GM19397 (cell line): ENCODE measurements at regions not wholly inside any gene's neighbourhood (a gene's known extent, or its start where the extent isn't known, plus 50 kb on each side); places are given as distances from the start of the nearest gene placed in this dataset.
"Not testable (repeated sequence)": the region's sequence is repeated elsewhere in the genome, so short reads cannot be mapped to it uniquely, and the experiment has no call there.

Source experiments
- ATAC-seq: cut with Tn5 transposase; IDR thresholded peaks from one replicate; pipeline ENCODE4 v1.9.1; 2021; ENCODE audit warnings: mild to moderate bottlenecking, moderate library complexity; ENCODE audit not compliant: unreplicated experiment

DNA sequence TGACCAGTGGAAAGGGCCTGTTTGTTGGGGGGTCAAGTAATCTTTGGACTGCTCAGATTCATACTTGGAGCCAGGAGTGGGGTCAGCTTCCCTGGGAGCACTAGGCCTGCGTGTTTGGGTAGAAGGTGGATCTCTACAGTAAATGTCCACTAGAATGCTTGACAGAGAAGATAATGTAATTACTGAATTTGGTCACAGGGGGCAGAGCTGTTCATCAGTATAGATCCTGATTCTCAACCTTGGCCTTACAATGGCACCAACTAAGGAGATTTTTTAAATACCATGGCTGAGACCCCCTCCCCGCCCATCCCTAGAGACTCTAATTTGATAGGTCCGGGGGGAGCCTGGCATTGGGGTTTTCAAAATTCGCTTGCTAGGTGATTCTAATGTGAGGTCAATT lies 217.5 kb upstream of the PLXNA2 start:
- ATAC-seq: no peak

DNA sequence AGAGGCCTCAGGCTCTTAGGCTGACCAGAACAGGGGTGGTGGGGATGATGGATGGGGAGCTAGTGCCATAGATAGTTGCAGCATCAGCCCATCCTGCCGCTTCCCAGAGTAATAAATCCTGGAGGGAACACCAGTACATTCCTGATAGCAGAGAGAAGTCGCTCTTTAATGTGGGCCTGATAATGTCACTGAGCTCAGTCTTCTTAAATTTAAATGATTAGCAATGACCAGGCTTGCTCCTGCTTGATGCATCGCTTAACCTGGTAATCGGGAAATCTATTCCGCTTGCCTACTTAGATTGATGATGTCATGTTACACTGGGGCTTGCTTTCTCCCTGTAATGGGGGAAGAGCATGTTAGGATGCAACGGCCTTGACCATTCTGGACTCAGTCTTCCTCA lies 218.6 kb upstream of the PLXNA2 start:
- ATAC-seq: no peak

DNA sequence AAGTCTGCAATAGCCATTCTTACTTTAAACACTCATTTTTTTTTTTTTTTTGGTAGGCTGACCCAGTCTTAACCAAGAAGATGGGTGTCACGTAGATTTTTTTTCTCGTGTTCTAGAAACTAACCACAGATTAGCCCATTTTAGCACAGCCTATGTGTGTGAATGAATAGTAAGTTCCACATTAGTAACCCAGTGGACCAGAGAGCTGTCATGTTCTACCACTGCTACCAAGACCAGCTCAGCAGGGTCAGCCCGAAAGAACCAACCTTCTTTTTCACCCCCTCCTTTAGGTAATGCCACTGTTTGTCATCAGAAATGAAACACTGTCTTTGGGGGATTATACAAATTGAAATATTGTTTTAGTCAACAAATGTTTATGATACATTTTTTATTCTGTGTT lies 221.1 kb upstream of the PLXNA2 start:
- ATAC-seq: no peak

DNA sequence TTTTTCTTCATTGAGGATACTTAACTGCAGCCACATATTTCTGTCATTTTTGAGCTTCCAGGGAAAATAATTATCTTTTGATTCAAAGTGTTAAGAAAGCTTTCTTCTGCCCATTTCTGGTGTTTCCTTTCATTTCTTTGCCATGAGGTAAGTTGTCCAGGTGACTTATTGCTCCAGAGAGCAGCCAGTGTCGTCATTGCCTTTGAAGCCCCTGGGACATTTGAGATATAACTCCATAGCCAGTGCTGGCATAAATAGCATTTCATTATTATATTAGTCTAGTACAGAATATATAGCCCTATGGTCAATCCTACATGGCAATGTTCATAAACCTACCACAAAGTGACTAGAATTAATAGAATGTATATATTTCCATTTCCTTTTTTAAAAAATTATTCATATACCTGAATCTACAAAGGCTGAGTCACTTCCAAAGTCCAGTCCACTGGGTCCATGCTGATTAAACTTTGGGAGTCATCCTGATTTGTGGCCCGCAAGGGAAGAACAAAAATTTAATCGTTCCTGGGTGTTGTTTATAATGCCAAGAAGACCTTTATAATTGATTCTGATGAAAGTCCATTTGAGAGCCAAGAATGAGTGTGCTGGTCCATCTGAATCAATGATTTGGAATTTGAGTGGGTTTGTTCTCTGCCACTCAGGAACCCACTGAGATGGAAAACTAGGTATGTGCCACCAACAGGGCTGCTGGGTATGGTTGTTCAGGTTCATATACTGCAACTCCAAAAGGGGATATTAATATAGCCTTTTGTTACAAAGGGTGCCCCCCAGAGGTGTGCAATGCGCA lies 221.8 kb upstream of the PLXNA2 start:
- ATAC-seq: no peak

DNA sequence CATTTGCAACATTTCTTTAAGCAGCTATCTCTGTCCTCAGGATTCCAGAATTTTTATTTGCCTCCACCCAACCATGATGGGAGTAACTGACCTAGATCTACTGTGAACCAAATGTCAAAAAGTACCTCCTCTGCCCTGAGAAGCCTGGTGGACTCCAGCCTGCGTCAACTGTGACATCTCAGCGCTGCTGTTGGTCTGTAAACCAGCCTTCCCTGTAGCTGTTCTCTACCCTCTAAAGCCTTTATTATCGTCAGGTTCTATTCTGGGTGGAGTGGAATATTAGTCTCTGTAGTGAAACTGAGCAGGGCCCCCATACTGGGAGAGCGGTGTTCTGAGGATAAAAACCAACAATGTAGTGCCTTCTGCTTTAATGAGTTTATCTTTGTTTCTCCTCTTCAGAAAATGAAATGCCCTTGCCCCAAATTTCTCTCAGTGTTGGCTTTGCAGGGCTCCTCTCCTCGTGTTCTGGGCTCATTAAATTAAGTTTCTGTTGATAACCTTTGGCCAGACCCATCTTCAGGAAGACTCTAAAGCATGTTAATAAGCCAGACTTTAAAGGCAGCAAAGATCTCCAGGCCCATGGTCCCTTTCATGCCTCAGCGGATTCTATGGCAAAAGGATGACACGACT lies 223.1 kb upstream of the PLXNA2 start:
- no peak for ATAC-seq

DNA sequence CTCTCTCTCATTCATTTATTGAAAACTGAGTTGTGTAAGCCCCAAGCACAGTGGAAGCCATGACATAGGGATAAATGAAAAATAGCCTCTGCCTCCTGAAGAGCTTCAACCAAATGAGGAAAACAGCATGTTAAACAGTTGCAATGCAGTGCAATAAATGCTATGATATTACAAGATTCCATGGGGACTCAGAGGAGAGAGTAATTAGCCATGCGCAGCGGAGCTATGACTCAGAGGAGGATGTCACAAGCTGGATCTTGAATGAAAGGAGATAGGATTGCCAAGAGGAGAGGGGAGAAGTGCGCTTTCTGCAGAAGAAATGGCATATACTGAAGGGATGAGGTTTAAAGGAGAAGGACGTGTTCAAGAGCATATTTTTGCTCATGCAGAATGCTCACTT lies 231.3 kb upstream of the PLXNA2 start:
- no peak for ATAC-seq

DNA sequence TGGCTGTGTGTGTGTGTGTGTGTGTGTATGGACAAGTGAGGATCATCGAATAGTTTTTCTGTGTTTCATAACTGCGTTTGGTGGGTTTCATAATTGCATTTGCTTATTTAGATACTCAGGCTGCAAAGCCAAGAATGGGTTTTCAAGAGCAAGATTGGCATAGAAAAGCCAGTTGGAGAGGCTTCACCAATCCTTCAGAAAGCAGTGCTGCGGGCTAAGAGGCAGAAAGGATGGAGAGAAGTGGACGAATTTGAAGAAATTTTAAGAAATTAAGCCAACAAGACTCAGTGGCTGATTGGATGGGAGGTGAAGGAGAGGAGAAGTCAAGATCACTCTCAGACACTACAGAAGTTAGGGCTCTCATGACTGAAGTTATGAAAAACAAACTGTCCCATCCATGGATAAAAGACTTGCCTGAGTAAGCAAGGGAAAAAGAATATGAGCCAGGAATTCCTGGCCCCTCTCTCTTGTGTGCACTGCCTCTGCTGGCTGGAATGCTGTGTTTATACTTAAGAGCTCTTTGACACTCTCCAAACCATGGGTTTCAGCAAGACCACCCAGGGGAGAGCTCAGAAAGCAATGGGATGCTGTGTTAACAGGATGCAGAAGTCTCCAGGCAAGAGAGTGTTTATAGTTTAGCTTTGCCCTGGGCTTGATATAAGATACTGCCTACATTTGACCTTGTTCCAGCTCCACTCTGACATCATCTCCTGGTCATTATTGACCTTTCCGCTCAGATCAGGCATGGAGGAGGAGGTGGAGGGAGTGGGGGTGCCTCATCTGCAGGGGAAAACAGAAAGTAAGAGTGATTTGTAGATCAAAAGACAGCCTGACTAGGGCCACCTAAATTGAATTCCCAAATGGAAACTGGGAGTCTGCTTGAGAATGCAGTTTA lies 232.0 kb upstream of the PLXNA2 start:
- no peak for ATAC-seq

DNA sequence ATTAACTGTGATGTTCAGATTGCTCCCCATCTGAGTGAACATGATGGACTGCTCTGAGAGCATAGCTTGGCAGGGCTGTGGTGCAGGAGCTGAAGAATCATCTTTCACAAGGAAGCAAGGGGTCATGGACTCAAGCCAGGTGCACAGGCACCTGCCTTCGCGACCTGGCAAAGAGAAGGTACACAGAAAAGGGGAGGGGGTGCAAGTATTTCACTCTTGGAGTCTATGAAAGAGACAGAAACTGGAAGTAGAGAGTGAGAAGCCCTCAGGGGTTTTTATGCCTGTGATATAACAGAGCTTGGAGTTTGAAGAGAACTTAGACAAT lies 232.6 kb upstream of the PLXNA2 start:
- ATAC-seq: no peak

DNA sequence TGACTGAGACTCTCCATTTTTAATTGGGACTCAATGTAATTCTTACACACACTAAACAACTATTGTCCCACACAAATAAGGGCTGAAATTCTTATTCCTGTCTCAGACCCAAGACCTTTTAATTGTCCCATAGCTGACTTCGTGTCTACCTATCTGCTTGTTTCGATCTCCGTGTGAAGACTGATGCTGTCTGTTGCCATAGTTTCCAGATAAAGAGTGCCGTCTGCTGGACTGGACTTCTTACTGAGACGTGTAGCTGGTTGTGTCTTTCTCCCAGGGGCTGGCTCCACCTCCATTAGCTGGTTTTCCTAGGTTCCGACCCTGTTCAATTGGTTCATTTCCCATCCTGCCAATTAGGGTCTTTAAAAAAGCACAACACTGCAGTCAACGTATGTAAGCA lies 235.3 kb upstream of the PLXNA2 start:
- ATAC-seq: no peak

DNA sequence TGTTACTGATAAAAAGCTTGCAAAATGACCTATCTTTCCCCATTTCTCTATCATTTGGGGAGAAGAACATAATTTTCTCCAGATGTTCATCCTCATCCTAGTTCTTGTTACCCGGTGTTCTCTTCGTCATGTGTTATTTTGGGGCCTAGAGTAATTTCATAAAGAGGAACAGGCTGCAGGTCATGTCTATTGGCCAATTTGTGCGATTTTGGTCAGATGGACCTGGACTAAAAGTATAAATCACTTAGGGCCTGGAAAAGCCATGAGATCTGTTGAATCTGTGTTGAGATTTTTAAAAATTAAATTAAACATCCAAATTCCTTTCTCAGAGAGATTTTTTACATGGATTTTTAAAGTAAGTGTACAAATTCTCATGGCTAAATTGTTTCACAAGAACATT lies 241.3 kb upstream of the PLXNA2 start:
- ATAC-seq: no peak

DNA sequence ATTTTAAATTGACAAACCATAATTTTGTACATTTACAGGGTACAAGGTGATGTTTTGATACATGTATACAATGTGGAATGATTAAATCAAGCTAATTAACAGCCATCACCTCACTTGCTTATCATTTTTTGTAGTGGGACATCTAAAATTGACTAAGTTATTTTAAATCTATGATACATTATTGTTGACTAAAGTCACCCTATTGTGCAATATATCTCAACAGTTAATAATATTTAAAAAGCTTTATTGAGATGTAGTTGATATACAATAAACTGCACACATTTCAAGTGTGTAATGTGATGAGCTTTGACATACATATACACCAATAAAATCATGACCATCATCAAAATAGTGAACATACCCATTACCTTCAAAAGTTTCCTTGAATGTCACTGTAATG lies 242.5 kb upstream of the PLXNA2 start:
- ATAC-seq: no peak

DNA sequence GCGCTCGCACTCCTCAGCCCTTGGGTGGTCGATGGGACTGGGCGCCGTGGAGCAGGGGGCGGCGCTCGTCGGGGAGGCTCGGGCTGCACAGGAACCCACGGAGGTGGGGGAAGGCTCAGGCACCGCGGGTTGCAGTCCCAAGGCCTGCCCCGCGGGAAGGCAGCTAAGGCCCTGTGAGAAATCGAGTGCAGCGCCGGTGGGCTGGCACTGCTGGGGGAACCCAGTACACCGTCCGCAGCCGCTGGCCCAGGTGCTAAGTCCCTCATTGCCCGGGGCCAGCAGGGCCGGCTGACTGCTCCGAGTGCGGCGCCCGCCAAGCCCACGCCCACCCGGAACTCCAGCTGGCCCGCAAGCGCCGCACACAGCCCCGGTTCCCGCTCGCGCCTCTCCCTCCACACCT lies 244.2 kb upstream of the PLXNA2 start:
- ATAC-seq: not testable (repeated sequence)

DNA sequence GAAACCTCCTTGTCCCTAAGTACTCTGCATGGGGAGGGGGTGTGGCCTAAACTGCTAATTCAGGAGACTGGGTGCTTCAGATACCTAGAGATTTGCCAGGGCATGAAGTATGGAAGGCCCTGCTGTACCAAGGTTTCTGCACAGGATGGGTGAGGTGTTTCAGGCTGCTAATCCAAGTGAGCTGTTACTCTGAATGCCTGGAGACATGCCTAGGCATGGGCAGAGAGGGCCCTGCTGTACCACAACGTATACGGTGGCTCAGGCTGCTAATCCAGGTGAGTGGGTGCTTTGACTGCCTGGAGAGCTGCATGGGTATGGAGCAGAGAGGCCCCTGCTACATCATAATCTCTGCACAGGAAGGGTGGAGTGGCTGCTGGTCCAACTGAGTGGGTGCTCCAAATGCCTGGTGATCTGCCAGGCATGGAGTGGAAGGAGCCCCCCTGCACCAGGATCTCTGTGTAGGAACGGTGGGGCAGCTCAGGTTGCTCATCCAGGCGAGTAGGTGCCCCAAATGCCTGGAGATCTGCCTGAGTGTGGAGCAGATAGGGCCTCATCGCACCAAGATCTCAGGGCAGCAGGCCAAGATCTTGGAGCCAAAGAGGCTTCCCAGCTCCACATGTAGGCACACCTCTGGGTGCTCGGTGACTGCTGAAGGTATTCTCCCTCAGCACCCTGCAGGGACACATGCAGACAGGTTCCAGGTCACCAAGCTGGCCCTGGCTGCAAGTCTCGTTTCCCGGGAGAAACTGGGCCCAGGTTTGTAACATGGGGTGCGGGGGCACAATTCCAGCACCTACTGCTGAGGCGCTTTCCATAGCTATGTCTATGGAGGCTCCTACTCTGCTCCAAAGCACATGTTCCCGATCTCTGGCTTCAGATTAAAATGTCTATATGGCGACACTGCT lies 252.5 kb upstream of the PLXNA2 start:
- ATAC-seq: no peak

DNA sequence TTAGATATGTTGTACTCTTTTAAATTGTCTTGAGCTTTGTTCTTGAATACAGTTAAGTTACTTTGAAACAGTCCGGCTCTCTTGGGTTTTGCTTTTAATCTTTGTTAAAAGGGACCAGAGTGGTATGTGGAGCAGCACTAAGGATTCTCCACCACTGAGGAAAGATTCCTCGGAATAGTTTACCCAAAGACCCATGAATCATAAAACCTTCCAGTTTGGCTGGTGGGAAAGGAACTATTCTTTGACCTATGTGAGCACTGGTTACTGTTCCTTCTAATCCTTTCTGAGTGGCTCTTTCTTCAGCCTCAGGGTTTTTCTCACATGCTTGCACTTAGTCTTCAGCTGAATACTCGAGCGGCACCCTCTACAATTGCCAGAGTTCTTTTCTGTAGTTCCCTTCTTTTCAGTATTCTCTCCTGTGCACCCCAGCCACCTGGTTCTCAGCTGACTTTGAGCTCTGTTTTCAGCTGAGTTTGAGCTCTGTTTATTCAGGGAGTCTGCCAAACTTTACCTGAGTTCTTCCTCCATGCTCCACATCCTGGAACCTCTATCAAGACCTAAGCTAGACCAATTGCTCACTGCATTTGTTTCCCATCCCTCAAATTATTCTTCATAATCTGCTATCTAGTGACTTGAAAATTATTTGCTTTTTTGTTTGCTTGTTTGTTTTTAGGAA lies 253.8 kb upstream of the PLXNA2 start:
- ATAC-seq: no peak

DNA sequence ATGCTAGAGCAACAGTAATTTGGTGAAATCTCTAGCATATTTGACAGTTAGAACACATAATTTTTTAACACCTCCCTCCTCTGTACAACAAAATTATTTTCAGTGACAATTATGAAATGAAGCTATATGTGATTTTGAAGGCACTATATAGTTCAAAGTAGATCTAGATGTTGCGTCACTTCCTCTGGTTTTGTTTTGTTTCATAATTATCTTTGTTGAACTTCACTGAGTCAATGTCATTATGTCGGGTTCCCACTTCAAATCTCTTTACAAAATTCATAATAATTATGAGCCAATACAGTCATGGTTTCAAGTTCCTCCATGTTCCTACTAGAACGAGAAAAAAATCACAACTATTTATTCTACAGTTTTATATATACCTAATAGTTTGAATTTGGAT lies 254.8 kb upstream of the PLXNA2 start:
- ATAC-seq: no peak

DNA sequence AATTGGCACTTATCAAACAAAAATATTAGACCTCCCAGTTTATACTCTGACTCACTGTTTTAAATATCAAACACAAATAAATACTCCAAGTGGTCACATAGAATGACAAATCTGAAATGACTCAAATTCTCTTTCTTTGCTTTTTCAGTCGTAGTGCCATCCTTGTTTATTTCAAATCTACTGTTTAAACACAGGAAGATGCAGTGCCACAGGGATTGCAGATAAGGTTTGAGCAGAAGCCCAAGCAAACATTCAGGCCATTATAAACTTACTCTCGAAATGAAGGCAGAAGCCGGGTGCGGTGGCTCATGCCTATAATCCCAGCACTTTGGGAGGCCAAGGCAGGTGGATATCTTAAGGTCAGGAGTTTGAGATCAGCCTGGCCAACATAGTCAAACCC lies 255.4 kb upstream of the PLXNA2 start:
- no peak for ATAC-seq

DNA sequence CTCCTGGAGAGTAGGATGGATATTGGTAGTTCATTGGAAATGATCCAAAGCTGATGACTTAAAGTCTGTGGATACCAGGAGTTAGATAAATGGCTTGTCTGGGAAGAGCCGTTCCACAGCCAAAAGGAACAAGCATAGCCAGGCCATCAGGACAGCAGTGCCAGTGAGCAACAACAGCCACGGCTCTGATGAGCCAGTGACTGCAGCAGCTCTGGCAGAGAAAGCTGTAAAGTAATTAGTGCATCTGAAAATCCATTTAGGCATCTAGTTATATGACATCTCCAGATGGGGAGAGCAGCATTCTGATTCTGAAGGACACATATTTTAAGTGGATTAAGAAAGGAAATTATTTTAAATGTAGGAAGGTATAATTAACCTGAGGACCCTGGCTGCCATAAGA lies 256.2 kb upstream of the PLXNA2 start:
- ATAC-seq: no peak

DNA sequence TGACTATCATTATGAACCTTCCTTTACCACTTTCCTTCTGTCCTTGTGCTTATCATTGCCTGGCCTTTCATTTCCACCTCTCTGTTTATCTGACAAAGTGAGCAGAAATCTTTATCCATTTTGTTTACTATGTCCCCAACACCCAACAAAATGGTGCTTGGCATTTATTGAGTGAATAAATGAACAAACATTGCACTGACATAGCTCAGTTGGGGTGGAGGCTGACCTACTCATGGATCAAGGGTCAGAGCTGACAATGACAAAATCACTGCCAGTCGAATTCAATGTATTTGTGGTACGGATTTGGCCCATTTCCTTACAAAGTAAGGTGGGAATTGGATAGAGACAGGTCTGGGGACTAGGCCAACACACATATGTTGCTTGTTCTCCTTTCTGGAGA lies 257.4 kb upstream of the PLXNA2 start:
- no peak for ATAC-seq

DNA sequence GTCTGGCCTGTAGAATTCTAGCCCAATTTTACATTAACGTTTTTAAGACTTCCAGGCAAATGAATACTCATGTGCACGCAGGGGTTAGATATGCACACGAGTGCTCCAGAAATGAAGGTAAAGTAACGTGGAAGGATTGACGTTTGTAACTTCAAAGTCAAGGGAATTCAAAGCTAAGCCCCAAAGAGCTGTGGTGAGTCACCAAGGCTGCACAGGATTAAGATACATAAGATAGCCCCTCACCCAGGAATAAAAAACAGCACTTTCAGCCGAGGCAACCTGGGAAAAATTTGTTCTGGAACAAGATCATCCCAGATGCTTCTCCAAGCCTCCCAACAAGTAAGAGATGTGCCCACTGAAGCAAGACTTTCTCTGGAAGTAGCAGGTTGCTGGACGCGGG lies 259.6 kb upstream of the PLXNA2 start:
- ATAC-seq: no peak

DNA sequence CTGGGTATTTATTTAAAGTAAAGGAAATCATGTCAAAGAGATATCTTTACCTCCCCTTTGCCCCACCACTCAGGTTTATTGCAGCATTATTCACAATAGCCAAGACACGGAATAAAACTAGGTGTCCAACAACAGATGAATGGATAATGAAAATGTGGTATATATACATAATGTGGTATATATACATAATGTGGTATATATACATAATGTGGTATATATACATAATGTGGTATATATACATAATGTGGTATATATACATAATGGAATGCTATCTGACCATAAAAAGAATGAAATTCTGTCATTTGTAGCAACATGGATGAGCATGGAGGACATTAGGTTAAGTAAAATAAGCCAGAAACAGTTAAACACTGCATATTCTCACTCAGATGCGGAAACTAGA lies 262.6 kb upstream of the PLXNA2 start:
- no peak for ATAC-seq
